HepG2 (cell line): ENCODE measurements at regions not wholly inside any gene's neighbourhood (a gene's known extent, or its start where the extent isn't known, plus 50 kb on each side); places are given as distances from the start of the nearest gene placed in this dataset.
"Not testable (repeated sequence)": the region's sequence is repeated elsewhere in the genome, so short reads cannot be mapped to it uniquely, and the experiment has no call there.

Source experiments
- ATAC-seq: fragments of 200-7000 bp; cut with Tn5 transposase; 3 replicates; pipeline ENCODE4 v1.9.1; 2020; ENCODE audit warnings: mild to moderate bottlenecking, moderate library complexity
- BruUV-seq: library from RNA; stranded (reverse); fragments of 400-500 nt; replicated peaks from 2 replicates; lab custom pipeline; 2021; lab: Mats Ljungman, UMichigan
- CTCF ChIA-PET: fragments of 300-600 bp; formaldehyde crosslinking; extraction: SDS; loops from one replicate; lab custom pipeline; 2021; ENCODE audit warnings: low total read pairs, inconsistent platforms, low intra/inter-chr PET ratio; lab: Yijun Ruan, JAX
- POLR2A ChIA-PET: fragments of 350-600 bp; sonication (Branson Sonifier 250); formaldehyde crosslinking; loops from one replicate; lab custom pipeline; 2020; ENCODE audit warnings: antibody characterized with exemption, inconsistent platforms; lab: Yijun Ruan, JAX
- DNase-seq: peaks from one replicate; pipeline ENCODE4 v3.0.0-alpha.2; 2015; ENCODE audit warnings: low spot score
- FAIRE-seq: peaks from 3 replicates; lab custom pipeline; 2011; peaks lifted over from hg19 to GRCh38; lab: Jason Lieb, UNC
- H2AFZ ChIP-seq: one replicate; pipeline ENCODE4 v1.6.1; 2011; ENCODE audit warnings: low read length, inconsistent platforms
- H3K27ac ChIP-seq: fragments of 300-600 bp; 3 replicates; pipeline ENCODE4 v1.8.0; 2011; ENCODE audit warnings: mixed run types, mild to moderate bottlenecking, mixed read lengths, low read length, inconsistent platforms; ENCODE audit not compliant: insufficient read depth; ENCODE audit errors: extremely low read length
- H3K27me3 ChIP-seq, 2 experiments: fragments of 200-600 bp in 1 of 2; 2 replicates in 1 of 2; 3 replicates in 1 of 2; pipeline versions ENCODE4 v1.6.0 to v1.8.0; 2011; ENCODE audit warnings: low read length in 2 of 2, mild to moderate bottlenecking in 2 of 2, moderate library complexity in 2 of 2, inconsistent platforms in 1 of 2; ENCODE audit not compliant: insufficient read depth in 2 of 2, control insufficient read depth in 1 of 2
- H3K36me3 ChIP-seq, 2 experiments: fragments of 200-600 bp in 1 of 2; replicated peaks in 1 of 2; 2 replicates in 1 of 2; 3 replicates in 1 of 2; pipeline versions ENCODE4 v1.5.1 to v1.8.0; 2011; ENCODE audit warnings: low read length in 2 of 2, inconsistent platforms in 1 of 2; ENCODE audit not compliant: insufficient read depth in 2 of 2, control insufficient read depth in 1 of 2
- H3K4me1 ChIP-seq: 2 replicates; pipeline ENCODE4 v1.5.1; 2012; ENCODE audit warnings: low read length, inconsistent platforms; ENCODE audit not compliant: insufficient read depth
- H3K4me2 ChIP-seq: 2 replicates; pipeline ENCODE4 v1.6.0; 2011; ENCODE audit warnings: low read depth, low read length, inconsistent platforms
- H3K4me3 ChIP-seq, 3 experiments: fragments of 200-600 bp in 1 of 3; sonication (generic), shearing (Covaris generic) in 1 of 3; replicated peaks in 1 of 3; 2 replicates each; pipeline ENCODE4 v1.5.1; 2011 to 2016; ENCODE audit warnings: low read length in 3 of 3, inconsistent platforms in 2 of 3, low read depth in 2 of 3, mild to moderate bottlenecking in 2 of 3, control low read depth in 1 of 3, mixed read lengths in 1 of 3; ENCODE audit not compliant: insufficient read depth in 1 of 3
- H3K79me2 ChIP-seq: one replicate; pipeline ENCODE4 v1.6.1; 2011; ENCODE audit warnings: low read length, inconsistent platforms; ENCODE audit not compliant: insufficient read depth
- H3K9ac ChIP-seq: 2 replicates; pipeline ENCODE4 v1.6.0; 2011; ENCODE audit warnings: mild to moderate bottlenecking, low read depth, low read length, inconsistent platforms; ENCODE audit not compliant: insufficient read depth
- H3K9me3 ChIP-seq: 2 replicates; pipeline ENCODE4 v1.5.1; 2012; ENCODE audit warnings: mild to moderate bottlenecking, low read length
- H4K20me1 ChIP-seq: 2 replicates; pipeline ENCODE4 v1.6.0; 2011; ENCODE audit warnings: inconsistent platforms, mild to moderate bottlenecking, low read length, moderate library complexity; ENCODE audit not compliant: insufficient read depth
- ATAD3A ChIP-seq: sonication (generic); formaldehyde crosslinking; IDR thresholded peaks from 2 replicates; pipeline ENCODE4 v1.4.0; 2020; ENCODE audit warnings: missing genetic modification reagents
- GABPB1 ChIP-seq: IDR thresholded peaks from 2 replicates; pipeline ENCODE4 v1.6.1; 2016; ENCODE audit warnings: mild to moderate bottlenecking, missing genetic modification reagents, moderate library complexity, missing compliant biosample characterization
- MTF1 ChIP-seq: sonication (generic); formaldehyde crosslinking; IDR thresholded peaks from 2 replicates; pipeline ENCODE4 v1.5.0; 2020; ENCODE audit warnings: missing genetic modification reagents
- NFYB ChIP-seq: sonication (generic); formaldehyde crosslinking; IDR thresholded peaks from 2 replicates; pipeline ENCODE4 v1.4.0; 2020; ENCODE audit warnings: missing genetic modification reagents
- PRDM10 ChIP-seq: sonication (generic); formaldehyde crosslinking; IDR thresholded peaks from 2 replicates; pipeline ENCODE4 v1.4.0; 2020; ENCODE audit warnings: low read depth, missing genetic modification reagents
- ZFP90 ChIP-seq: sonication (generic); formaldehyde crosslinking; IDR thresholded peaks from 2 replicates; pipeline ENCODE4 v1.8.0; 2022; ENCODE audit warnings: missing genetic modification reagents, mild to moderate bottlenecking, inconsistent platforms, borderline replicate concordance
- ZNF143 ChIP-seq: sonication (generic); formaldehyde crosslinking; IDR thresholded peaks from 2 replicates; pipeline ENCODE4 v1.4.0; 2020; ENCODE audit warnings: missing genetic modification reagents
- ZNF251 ChIP-seq: sonication (generic); formaldehyde crosslinking; IDR thresholded peaks from 2 replicates; pipeline ENCODE4 v1.9.0; 2021; ENCODE audit warnings: mild to moderate bottlenecking, missing genetic modification reagents
- ZNF556 ChIP-seq: sonication (generic); formaldehyde crosslinking; IDR thresholded peaks from 2 replicates; pipeline ENCODE4 v1.4.0; 2020; ENCODE audit warnings: mild to moderate bottlenecking, missing genetic modification reagents, borderline replicate concordance
- ZNF589 ChIP-seq: sonication (generic); formaldehyde crosslinking; conservative IDR thresholded peaks from 2 replicates; pipeline ENCODE4 v1.8.0; 2022; ENCODE audit warnings: mild to moderate bottlenecking, moderate library complexity, missing genetic modification reagents
- ZNF766 ChIP-seq: sonication (generic); formaldehyde crosslinking; IDR thresholded peaks from 2 replicates; pipeline ENCODE4 v1.5.0; 2020; ENCODE audit warnings: missing genetic modification reagents, borderline replicate concordance
- WGBS: methylation state at CpG from one replicate; pipeline ENCODE4 v1.1.6; 2017; ENCODE audit warnings: low lambda C conversion rate; 5-methylcytosine and 5-hydroxymethylcytosine counted together
- in situ Hi-C: cut with HindIII; loops from 2 replicates; pipeline ENCODE4 v1.10.0; 2017; ENCODE audit warnings: low pct_unique_long_range_greater_than_20kb; ENCODE audit not compliant: extremely low pct_ligation_motif_present
- intact Hi-C: fragments of 100-400 bp; cut with micrococcal nuclease; formaldehyde crosslinking; loops from one replicate; pipeline ENCODE4 v1.10.0; 2022; ENCODE audit not compliant: unreplicated experiment
- TF ChIP-seq, protein P1 (sequence below): sonication (generic); formaldehyde crosslinking; IDR thresholded peaks from 2 replicates; pipeline ENCODE4 v1.5.1; 2020; ENCODE audit warnings: missing genetic modification reagents, mild to moderate bottlenecking, borderline replicate concordance

GRCh38 chr12:5335069-5335468, 96.8 kb upstream of the NTF3 start:
- Histone ChIP-seq H3K4me1 (no peaks in the 10 kb centered on the region), H3K9me3 (no peaks in the 10 kb centered on the region; the same call in 1 of the 2 replicates), H4K20me1 (no peaks in the 10 kb centered on the region), H3K4me3 (no peak overlapping the region), H2AFZ (no peak overlapping the region), H3K79me2 (no peaks in the 10 kb centered on the region), H3K27ac (no peak overlapping the region), H3K27me3 (no peaks in the 10 kb centered on the region), H3K36me3 (no peaks in the 10 kb centered on the region), H3K9ac (no peak overlapping the region), H3K4me2 (no peak overlapping the region)
- 9% methylated on average over 2 of the region's 2 CpGs for WGBS
- DNase-seq (no peak), ATAC-seq (no peak), FAIRE-seq (no peak)
- intact Hi-C loops (no loop called here), in situ Hi-C loops (no loop called here)
- no peak for TF ChIP-seq NFYB (CRISPR knock-in tag)
- no peak for TF ChIP-seq ZFP90 (CRISPR knock-in tag)
- no peak for TF ChIP-seq PRDM10 (CRISPR knock-in tag)
- no peak for TF ChIP-seq GABPB1 (CRISPR knock-in tag)
- no peak for TF ChIP-seq ZNF589 (CRISPR knock-in tag)
- TF ChIP-seq MTF1 (CRISPR knock-in tag): no peak
- no peak for TF ChIP-seq ZNF766 (CRISPR knock-in tag)
- TF ChIP-seq ZNF143 (CRISPR knock-in tag): no peak
- TF ChIP-seq, protein P1, sequence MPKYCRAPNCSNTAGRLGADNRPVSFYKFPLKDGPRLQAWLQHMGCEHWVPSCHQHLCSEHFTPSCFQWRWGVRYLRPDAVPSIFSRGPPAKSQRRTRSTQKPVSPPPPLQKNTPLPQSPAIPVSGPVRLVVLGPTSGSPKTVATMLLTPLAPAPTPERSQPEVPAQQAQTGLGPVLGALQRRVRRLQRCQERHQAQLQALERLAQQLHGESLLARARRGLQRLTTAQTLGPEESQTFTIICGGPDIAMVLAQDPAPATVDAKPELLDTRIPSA (CRISPR knock-in tag): no peak
- no peak for TF ChIP-seq ZNF556 (CRISPR knock-in tag)
- TF ChIP-seq ATAD3A (CRISPR knock-in tag): no peak
- no peak for TF ChIP-seq ZNF251 (CRISPR knock-in tag)
- BruUV-seq: no TSS peak
- POLR2A ChIA-PET: no interaction called here
- CTCF ChIA-PET: no interaction called here

DNA sequence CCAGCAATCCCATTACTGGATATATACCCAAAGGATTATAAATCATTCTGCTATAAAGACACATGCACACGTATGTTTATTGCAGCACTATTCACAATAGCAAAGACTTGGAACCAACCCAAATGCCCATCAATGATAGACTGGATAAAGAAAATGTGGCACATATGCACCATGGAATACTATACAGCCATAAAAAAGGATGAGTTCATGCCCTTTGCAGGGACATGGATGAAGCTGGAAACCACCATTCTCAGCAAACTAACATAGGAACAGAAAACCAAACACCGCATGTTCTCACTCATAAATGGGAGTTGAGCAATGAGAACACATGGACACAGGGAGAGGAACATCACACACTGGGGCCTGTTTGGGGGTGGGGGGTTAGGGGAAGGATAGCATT, 90.8 kb upstream of the NTF3 start:
- ATAC-seq, H3K9ac ChIP-seq, H3K36me3 ChIP-seq, H4K20me1 ChIP-seq, H3K4me1 ChIP-seq, DNase-seq, H3K9me3 ChIP-seq, FAIRE-seq, CTCF ChIA-PET, H2AFZ ChIP-seq, H3K4me2 ChIP-seq, H3K79me2 ChIP-seq, H3K27me3 ChIP-seq, in situ Hi-C loops, POLR2A ChIA-PET, H3K4me3 ChIP-seq, intact Hi-C loops, H3K27ac ChIP-seq, BruUV-seq: not testable (repeated sequence)
- WGBS: 24% methylated on average over 2 of the region's 2 CpGs
